ENCODE measurements at regions not wholly inside any gene's neighbourhood (a gene's known extent, or its start where the extent isn't known, plus 50 kb on each side); places are given as distances from the start of the nearest gene placed in this dataset.

GRCh38 chr6:126245077-126245476 is 94.8 kb upstream of the CENPW start:
- TF ChIP-seq, protein P1, sequence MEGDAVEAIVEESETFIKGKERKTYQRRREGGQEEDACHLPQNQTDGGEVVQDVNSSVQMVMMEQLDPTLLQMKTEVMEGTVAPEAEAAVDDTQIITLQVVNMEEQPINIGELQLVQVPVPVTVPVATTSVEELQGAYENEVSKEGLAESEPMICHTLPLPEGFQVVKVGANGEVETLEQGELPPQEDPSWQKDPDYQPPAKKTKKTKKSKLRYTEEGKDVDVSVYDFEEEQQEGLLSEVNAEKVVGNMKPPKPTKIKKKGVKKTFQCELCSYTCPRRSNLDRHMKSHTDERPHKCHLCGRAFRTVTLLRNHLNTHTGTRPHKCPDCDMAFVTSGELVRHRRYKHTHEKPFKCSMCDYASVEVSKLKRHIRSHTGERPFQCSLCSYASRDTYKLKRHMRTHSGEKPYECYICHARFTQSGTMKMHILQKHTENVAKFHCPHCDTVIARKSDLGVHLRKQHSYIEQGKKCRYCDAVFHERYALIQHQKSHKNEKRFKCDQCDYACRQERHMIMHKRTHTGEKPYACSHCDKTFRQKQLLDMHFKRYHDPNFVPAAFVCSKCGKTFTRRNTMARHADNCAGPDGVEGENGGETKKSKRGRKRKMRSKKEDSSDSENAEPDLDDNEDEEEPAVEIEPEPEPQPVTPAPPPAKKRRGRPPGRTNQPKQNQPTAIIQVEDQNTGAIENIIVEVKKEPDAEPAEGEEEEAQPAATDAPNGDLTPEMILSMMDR (IDR thresholded peaks at IDR 0.05; ENCODE audit: borderline replicate concordance, insufficient read depth, low read depth, low read length): no peak
- H3K4me3 ChIP-seq (ENCODE audit: low read depth, low read length): no peak overlapping the region

DNA sequence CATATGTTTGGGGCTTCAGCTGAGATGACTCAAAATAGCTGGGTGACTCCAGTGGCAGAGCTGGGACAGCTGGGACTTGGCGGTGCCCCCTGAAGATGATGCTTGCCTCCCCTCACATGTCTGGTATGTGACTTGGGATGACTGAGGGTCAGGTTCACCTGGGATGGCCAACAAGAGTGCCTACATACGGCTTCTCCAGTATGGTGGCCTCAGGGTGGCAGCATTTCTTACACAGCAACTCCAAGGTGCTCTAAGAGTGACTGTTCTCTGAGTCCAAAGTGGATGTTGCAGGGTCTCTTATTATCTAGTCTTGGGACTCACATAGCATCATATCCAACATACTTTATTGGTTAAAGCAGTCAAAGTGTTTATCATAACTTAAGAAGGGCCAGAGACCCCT is 87.8 kb upstream of the CENPW start:
- TF ChIP-seq, protein P1 (IDR thresholded peaks at IDR 0.05; ENCODE audit: borderline replicate concordance, insufficient read depth, low read depth, low read length): no peak
- H3K4me3 ChIP-seq (ENCODE audit: low read depth, low read length): no peak overlapping the region

DNA sequence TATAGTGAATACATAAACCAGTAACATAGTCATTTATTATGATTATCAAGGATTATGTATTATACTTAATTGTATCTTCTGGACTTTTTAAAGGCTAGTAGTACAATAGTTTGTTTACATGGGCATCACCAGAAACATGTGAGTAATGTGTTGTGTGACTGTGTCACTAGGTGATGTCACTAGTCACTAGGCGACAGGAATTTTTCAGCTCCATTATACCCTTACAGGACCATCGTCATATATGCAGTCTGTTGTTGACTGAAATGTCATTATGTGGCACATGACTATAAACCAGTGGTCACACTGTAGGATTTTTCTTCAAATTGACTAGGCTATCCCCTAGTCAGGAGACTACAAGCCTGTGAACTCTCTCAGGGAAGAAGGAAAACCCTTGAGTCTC is 86.5 kb upstream of the CENPW start:
- TF ChIP-seq, protein P1 (IDR thresholded peaks at IDR 0.05; ENCODE audit: borderline replicate concordance, insufficient read depth, low read depth, low read length): no peak
- H3K4me3 ChIP-seq (ENCODE audit: low read depth, low read length): no peak overlapping the region

- TF ChIP-seq, protein P1 (IDR thresholded peaks at IDR 0.05; ENCODE audit: borderline replicate concordance, insufficient read depth, low read depth, low read length): no peak
- H3K4me3 ChIP-seq (ENCODE audit: low read depth, low read length): no peak overlapping the region
Observed at GRCh38 chr6:126258150-126258549, 81.8 kb upstream of the CENPW start.

GRCh38 chr6:126261792-126262421 is 78.0 kb upstream of the CENPW start:
- no peak overlapping the region for H3K4me3 ChIP-seq (ENCODE audit: low read depth, low read length)
- TF ChIP-seq, protein P1 (IDR thresholded peaks at IDR 0.05; ENCODE audit: borderline replicate concordance, insufficient read depth, low read depth, low read length): no peak

DNA sequence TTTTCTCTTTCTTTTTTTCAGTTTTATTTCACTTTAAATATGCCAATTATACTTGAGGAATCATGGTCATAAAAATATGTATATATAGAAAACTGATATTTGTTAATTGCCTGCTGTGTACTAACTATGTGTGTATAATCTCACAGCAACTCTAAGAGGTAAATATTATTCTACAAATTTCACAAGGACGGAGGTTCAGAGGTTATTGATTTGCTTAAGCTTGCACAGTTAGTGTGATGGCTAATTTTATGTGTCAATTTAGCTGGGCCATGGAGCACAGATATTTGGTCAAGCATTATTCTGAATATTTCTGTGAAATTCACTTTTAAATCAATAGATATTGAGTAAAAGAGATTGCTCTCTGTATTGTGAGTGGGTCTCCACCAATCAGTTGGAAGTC is 75.7 kb upstream of the CENPW start:
- H3K4me3 ChIP-seq (ENCODE audit: low read depth, low read length): no peak overlapping the region
- TF ChIP-seq, protein P1 (IDR thresholded peaks at IDR 0.05; ENCODE audit: borderline replicate concordance, insufficient read depth, low read depth, low read length): no peak

GRCh38 chr6:126266664-126267063 is 73.3 kb upstream of the CENPW start:
- TF ChIP-seq, protein P1 (IDR thresholded peaks at IDR 0.05; ENCODE audit: borderline replicate concordance, insufficient read depth, low read depth, low read length): no peak
- no peak overlapping the region for H3K4me3 ChIP-seq (ENCODE audit: low read depth, low read length)
